NCI-H2029 (cell line): ENCODE measurements at regions not wholly inside any gene's neighbourhood (a gene's known extent, or its start where the extent isn't known, plus 50 kb on each side); places are given as distances from the start of the nearest gene placed in this dataset.
"Not testable (repeated sequence)": the region's sequence is repeated elsewhere in the genome, so short reads cannot be mapped to it uniquely, and the experiment has no call there.

ENCODE experiments used
- DNase-seq: peaks from one replicate; lab custom pipeline; 2025; lab: John Stamatoyannopoulos, UW

GRCh38 chr10:20656886-20657285, 240.2 kb downstream of the NEBL start:
- no peak for DNase-seq

GRCh38 chr10:20652424-20652823, 244.7 kb downstream of the NEBL start:
- not testable (repeated sequence) for DNase-seq

GRCh38 chr10:20648263-20648874, 248.7 kb downstream of the NEBL start:
- DNase-seq, result no peak

GRCh38 chr10:20647756-20648155, 249.4 kb downstream of the NEBL start:
- DNase-seq, result no peak

- DNase-seq, result no peak
Observed at GRCh38 chr10:20644421-20644820, 252.7 kb downstream of the NEBL start.

GRCh38 chr10:20641605-20642004, 255.5 kb downstream of the NEBL start:
- no peak for DNase-seq

GRCh38 chr10:20635570-20635969, 261.5 kb downstream of the NEBL start:
- no peak for DNase-seq

GRCh38 chr10:20634839-20635238, 262.3 kb downstream of the NEBL start:
- DNase-seq, result no peak

GRCh38 chr10:20633714-20634113, 263.4 kb downstream of the NEBL start:
- DNase-seq, result no peak

GRCh38 chr10:20632696-20633095, 264.4 kb downstream of the NEBL start:
- DNase-seq, result no peak

- no peak for DNase-seq
Observed at GRCh38 chr10:20631229-20631628, 265.9 kb downstream of the NEBL start.

- DNase-seq, result no peak
Observed at GRCh38 chr10:20630092-20630643, 266.9 kb downstream of the NEBL start.

- DNase-seq, result no peak
Observed at GRCh38 chr10:20627946-20628507, 269.1 kb downstream of the NEBL start.

- no peak for DNase-seq
Observed at GRCh38 chr10:20627087-20627486, 270.0 kb downstream of the NEBL start.

- no peak for DNase-seq
Observed at GRCh38 chr10:20625868-20626267, 271.2 kb downstream of the NEBL start.

GRCh38 chr10:20624642-20625041, 272.5 kb downstream of the NEBL start:
- no peak for DNase-seq

- DNase-seq, result no peak
Observed at GRCh38 chr10:20623546-20623945, 273.6 kb downstream of the NEBL start.

- DNase-seq, result peak; percentile 16
Observed at GRCh38 chr10:20622531-20623211, 274.4 kb downstream of the NEBL start.

GRCh38 chr10:20620981-20621380, 276.1 kb downstream of the NEBL start:
- DNase-seq, result no peak

- no peak for DNase-seq
Observed at GRCh38 chr10:20618011-20618547, 279.0 kb downstream of the NEBL start.

GRCh38 chr10:20616918-20617810, 279.9 kb downstream of the NEBL start:
- no peak for DNase-seq
